K562 (cell line): ENCODE measurements at regions not wholly inside any gene's neighbourhood (a gene's known extent, or its start where the extent isn't known, plus 50 kb on each side); places are given as distances from the start of the nearest gene placed in this dataset.

Source experiments
- GTF2E2 ChIP-seq: fragments of 200-800 bp; sonication (Bioruptor generic); IDR thresholded peaks from 2 replicates; pipeline ENCODE4 v1.6.1; 2016; ENCODE audit warnings: missing genetic modification characterization, missing compliant biosample characterization
- KDM5B ChIP-seq: fragments of 200-600 bp; sonication (generic); IDR thresholded peaks from 2 replicates; pipeline ENCODE4 v1.6.1; 2012; ENCODE audit warnings: low read depth, mild to moderate bottlenecking, moderate library complexity, low read length, control low read depth, inconsistent platforms; ENCODE audit not compliant: insufficient replicate concordance
- U2AF1 ChIP-seq: fragments of 200-400 bp; formaldehyde crosslinking; optimal IDR thresholded peaks from 2 replicates; pipeline ENCODE3; 2017; ENCODE audit warnings: mild to moderate bottlenecking, low read depth, low read length, moderate library complexity
- ZNF324 ChIP-seq: fragments of 250-450 bp; sonication (Bioruptor Pico); IDR thresholded peaks from 2 replicates; pipeline ENCODE4 v1.4.0; 2020; ENCODE audit warnings: mild to moderate bottlenecking
- TF ChIP-seq, protein P1 (sequence below): sonication (generic); formaldehyde crosslinking; IDR thresholded peaks from 2 replicates; pipeline ENCODE4 v1.8.1; 2023; ENCODE audit warnings: missing genetic modification reagents, mild to moderate bottlenecking, borderline replicate concordance
- TF ChIP-seq, protein P2 (sequence below): fragments of 200-600 bp; sonication (generic); IDR thresholded peaks from one replicate; pipeline ENCODE4 v1.6.1; 2012; ENCODE audit warnings: mild to moderate bottlenecking, low read depth, low read length, inconsistent platforms

DNA sequence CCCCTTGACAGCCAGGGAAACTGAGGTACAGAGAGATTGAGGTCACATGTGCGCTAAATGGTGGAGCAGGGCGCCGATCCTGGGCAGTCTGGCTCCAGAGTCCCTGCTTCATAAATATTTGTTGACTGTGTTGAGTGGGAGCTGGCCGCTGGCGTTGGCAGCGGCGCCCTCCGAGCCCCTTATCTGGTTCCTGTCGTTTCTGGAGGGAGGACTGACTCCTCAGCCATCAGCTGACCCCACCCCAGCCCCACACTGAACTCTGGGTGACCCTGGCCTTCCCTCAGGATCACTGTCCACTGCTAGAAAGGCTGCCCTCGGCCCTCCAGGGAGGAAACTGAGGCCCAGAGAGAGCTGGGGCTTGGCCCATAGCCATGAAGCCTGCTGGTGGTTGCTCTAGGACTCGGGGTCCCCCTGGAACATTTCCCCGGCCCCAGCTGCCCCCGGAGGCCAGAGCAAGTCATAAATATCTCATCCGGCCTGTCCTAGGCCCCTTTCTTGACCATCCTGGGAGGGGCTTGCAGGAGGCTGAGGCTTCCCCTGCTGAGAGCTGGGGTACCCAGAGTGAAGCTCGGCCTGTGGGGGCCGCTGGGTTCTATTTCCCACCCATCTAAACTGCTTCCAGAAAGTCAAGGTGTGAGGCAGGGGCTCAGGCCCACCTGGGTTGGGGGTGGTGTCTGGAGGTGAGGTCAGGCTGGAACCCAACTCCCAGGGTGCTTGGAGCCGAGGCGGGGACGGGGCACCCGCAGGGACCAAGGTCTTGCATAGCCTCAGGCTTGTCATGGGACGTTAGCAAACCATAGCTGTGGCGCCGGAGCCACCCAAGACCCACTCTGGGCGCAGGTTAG, 51.7 kb upstream of the GSE1 start (continued):
- TF ChIP-seq, protein P1, sequence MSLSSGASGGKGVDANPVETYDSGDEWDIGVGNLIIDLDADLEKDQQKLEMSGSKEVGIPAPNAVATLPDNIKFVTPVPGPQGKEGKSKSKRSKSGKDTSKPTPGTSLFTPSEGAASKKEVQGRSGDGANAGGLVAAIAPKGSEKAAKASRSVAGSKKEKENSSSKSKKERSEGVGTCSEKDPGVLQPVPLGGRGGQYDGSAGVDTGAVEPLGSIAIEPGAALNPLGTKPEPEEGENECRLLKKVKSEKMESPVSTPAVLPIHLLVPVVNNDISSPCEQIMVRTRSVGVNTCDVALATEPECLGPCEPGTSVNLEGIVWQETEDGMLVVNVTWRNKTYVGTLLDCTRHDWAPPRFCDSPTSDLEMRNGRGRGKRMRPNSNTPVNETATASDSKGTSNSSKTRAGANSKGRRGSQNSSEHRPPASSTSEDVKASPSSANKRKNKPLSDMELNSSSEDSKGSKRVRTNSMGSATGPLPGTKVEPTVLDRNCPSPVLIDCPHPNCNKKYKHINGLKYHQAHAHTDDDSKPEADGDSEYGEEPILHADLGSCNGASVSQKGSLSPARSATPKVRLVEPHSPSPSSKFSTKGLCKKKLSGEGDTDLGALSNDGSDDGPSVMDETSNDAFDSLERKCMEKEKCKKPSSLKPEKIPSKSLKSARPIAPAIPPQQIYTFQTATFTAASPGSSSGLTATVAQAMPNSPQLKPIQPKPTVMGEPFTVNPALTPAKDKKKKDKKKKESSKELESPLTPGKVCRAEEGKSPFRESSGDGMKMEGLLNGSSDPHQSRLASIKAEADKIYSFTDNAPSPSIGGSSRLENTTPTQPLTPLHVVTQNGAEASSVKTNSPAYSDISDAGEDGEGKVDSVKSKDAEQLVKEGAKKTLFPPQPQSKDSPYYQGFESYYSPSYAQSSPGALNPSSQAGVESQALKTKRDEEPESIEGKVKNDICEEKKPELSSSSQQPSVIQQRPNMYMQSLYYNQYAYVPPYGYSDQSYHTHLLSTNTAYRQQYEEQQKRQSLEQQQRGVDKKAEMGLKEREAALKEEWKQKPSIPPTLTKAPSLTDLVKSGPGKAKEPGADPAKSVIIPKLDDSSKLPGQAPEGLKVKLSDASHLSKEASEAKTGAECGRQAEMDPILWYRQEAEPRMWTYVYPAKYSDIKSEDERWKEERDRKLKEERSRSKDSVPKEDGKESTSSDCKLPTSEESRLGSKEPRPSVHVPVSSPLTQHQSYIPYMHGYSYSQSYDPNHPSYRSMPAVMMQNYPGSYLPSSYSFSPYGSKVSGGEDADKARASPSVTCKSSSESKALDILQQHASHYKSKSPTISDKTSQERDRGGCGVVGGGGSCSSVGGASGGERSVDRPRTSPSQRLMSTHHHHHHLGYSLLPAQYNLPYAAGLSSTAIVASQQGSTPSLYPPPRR (CRISPR knock-in tag), result no peak
- TF ChIP-seq, protein P2, sequence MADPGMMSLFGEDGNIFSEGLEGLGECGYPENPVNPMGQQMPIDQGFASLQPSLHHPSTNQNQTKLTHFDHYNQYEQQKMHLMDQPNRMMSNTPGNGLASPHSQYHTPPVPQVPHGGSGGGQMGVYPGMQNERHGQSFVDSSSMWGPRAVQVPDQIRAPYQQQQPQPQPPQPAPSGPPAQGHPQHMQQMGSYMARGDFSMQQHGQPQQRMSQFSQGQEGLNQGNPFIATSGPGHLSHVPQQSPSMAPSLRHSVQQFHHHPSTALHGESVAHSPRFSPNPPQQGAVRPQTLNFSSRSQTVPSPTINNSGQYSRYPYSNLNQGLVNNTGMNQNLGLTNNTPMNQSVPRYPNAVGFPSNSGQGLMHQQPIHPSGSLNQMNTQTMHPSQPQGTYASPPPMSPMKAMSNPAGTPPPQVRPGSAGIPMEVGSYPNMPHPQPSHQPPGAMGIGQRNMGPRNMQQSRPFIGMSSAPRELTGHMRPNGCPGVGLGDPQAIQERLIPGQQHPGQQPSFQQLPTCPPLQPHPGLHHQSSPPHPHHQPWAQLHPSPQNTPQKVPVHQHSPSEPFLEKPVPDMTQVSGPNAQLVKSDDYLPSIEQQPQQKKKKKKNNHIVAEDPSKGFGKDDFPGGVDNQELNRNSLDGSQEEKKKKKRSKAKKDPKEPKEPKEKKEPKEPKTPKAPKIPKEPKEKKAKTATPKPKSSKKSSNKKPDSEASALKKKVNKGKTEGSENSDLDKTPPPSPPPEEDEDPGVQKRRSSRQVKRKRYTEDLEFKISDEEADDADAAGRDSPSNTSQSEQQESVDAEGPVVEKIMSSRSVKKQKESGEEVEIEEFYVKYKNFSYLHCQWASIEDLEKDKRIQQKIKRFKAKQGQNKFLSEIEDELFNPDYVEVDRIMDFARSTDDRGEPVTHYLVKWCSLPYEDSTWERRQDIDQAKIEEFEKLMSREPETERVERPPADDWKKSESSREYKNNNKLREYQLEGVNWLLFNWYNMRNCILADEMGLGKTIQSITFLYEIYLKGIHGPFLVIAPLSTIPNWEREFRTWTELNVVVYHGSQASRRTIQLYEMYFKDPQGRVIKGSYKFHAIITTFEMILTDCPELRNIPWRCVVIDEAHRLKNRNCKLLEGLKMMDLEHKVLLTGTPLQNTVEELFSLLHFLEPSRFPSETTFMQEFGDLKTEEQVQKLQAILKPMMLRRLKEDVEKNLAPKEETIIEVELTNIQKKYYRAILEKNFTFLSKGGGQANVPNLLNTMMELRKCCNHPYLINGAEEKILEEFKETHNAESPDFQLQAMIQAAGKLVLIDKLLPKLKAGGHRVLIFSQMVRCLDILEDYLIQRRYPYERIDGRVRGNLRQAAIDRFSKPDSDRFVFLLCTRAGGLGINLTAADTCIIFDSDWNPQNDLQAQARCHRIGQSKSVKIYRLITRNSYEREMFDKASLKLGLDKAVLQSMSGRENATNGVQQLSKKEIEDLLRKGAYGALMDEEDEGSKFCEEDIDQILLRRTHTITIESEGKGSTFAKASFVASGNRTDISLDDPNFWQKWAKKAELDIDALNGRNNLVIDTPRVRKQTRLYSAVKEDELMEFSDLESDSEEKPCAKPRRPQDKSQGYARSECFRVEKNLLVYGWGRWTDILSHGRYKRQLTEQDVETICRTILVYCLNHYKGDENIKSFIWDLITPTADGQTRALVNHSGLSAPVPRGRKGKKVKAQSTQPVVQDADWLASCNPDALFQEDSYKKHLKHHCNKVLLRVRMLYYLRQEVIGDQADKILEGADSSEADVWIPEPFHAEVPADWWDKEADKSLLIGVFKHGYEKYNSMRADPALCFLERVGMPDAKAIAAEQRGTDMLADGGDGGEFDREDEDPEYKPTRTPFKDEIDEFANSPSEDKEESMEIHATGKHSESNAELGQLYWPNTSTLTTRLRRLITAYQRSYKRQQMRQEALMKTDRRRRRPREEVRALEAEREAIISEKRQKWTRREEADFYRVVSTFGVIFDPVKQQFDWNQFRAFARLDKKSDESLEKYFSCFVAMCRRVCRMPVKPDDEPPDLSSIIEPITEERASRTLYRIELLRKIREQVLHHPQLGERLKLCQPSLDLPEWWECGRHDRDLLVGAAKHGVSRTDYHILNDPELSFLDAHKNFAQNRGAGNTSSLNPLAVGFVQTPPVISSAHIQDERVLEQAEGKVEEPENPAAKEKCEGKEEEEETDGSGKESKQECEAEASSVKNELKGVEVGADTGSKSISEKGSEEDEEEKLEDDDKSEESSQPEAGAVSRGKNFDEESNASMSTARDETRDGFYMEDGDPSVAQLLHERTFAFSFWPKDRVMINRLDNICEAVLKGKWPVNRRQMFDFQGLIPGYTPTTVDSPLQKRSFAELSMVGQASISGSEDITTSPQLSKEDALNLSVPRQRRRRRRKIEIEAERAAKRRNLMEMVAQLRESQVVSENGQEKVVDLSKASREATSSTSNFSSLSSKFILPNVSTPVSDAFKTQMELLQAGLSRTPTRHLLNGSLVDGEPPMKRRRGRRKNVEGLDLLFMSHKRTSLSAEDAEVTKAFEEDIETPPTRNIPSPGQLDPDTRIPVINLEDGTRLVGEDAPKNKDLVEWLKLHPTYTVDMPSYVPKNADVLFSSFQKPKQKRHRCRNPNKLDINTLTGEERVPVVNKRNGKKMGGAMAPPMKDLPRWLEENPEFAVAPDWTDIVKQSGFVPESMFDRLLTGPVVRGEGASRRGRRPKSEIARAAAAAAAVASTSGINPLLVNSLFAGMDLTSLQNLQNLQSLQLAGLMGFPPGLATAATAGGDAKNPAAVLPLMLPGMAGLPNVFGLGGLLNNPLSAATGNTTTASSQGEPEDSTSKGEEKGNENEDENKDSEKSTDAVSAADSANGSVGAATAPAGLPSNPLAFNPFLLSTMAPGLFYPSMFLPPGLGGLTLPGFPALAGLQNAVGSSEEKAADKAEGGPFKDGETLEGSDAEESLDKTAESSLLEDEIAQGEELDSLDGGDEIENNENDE, result no peak
- no peak for TF ChIP-seq KDM5B
- no peak for TF ChIP-seq GTF2E2 (tag)
- no peak for TF ChIP-seq U2AF1
- no peak for TF ChIP-seq ZNF324 (CRISPR knock-in tag)
